ENCODE measurements at regions not wholly inside any gene's neighbourhood (a gene's known extent, or its start where the extent isn't known, plus 50 kb on each side); places are given as distances from the start of the nearest gene placed in this dataset.

DNA sequence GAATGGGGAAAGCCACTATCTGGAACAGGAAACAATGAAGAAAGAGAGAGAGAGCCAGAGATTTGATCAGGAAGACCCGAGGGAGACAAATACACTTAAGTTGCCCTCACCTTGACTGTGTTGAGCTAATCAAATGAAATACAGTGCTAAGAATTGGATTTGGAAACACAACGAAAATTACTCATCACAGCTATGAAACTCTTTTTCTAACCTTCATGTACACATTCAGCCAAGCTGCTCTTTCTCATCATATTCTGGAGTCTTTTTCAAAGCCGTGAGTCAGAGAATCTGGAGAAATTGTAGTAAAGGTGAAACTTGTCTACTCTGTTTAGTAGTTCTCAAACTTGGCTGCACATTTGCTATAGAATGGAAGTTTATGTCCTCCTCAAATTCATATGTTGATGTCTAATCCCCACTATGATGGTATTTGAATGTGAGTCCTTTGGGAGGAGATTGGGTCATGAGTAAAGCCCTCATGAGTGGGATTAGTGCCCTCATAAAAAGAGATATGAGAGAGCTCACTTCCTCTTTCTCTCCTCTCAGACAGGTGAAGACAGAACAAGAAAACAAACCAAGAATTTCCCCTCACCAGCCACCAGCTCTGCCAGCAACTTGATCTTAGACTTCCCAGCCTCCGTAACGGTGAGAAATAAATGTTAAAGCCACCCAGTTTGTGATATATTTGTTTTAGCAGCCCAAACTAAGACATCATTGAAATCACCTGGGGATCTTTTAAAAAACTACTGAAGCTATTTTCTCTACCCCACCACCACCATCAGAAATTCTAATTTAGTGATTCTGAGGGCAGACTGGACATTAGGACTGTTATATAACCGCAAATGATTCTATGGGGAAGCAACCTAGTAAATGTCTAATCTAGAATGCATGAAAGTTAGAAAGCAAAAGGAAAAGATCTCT, 143.6 kb upstream of the GRM7 start:
- Histone ChIP-seq H2AFZ (ENCODE audit: insufficient read depth, low read depth, low read length, poor library complexity, severe bottlenecking) (no peak overlapping the region), H3K4me3 (replicated peaks in 1 of 3; ENCODE audit: low read depth in 2 of 3, low read length in 3 of 3) (no peak overlapping the region), H3K9me3 (replicated peaks in 1 of 2; ENCODE audit: control insufficient read depth in 1 of 2, insufficient read depth in 1 of 2, low read length in 2 of 2) (peaks cover 0 to 3% of the 10 kb centered on the region in 2 donors), H3K27ac (ENCODE audit: low read depth in 1 of 2, low read length in 2 of 2) (no peak overlapping the region), H4K20me1 (ENCODE audit: insufficient read depth, low read length) (no peaks in the 10 kb centered on the region), H3K4me1 (ENCODE audit: control insufficient read depth in 1 of 2, insufficient read depth in 2 of 2, low read length in 2 of 2) (no peaks in the 10 kb centered on the region), H3K79me2 (ENCODE audit: insufficient read depth, low read length) (no peaks in the 10 kb centered on the region), H3K4me2 (replicated peaks; ENCODE audit: extremely low read depth, low read length, poor library complexity, severe bottlenecking) (no peak overlapping the region), H3K36me3 (replicated peaks in 1 of 2; ENCODE audit: control insufficient read depth in 1 of 2, insufficient read depth in 2 of 2, low read length in 2 of 2) (no peaks in the 10 kb centered on the region), H3K9ac (ENCODE audit: insufficient read depth, low read length, poor library complexity, severe bottlenecking) (no peak overlapping the region), H3K27me3 (ENCODE audit: control insufficient read depth in 2 of 2, insufficient read depth in 2 of 2, low read length in 2 of 2) (no peaks in the 10 kb centered on the region)
- Mint-ChIP-seq H3K9me3 (peaks cover 0 to 12% (median 6%) of the 10 kb centered on the region in 7 donors), H3K4me3 (no peak overlapping the region), H3K36me3 (no peaks in the 10 kb centered on the region), H3K27me3 (ENCODE audit: low read depth in 3 of 3) (no peaks in the 10 kb centered on the region), H3K27ac (peak overlapping the region in 1 of 7 donors; percentile 51), H3K4me1 (no peaks in the 10 kb centered on the region)
- no peak for DNase-seq
- TF ChIP-seq, protein P1, sequence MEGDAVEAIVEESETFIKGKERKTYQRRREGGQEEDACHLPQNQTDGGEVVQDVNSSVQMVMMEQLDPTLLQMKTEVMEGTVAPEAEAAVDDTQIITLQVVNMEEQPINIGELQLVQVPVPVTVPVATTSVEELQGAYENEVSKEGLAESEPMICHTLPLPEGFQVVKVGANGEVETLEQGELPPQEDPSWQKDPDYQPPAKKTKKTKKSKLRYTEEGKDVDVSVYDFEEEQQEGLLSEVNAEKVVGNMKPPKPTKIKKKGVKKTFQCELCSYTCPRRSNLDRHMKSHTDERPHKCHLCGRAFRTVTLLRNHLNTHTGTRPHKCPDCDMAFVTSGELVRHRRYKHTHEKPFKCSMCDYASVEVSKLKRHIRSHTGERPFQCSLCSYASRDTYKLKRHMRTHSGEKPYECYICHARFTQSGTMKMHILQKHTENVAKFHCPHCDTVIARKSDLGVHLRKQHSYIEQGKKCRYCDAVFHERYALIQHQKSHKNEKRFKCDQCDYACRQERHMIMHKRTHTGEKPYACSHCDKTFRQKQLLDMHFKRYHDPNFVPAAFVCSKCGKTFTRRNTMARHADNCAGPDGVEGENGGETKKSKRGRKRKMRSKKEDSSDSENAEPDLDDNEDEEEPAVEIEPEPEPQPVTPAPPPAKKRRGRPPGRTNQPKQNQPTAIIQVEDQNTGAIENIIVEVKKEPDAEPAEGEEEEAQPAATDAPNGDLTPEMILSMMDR (IDR thresholded peaks at IDR 0.05) = no peak
- intact Hi-C loops (cut with micrococcal nuclease) = no loop called here
- no CpG with 5 or more reads among the region's 6 CpGs for WGBS (ENCODE audit: insufficient coverage)

DNA sequence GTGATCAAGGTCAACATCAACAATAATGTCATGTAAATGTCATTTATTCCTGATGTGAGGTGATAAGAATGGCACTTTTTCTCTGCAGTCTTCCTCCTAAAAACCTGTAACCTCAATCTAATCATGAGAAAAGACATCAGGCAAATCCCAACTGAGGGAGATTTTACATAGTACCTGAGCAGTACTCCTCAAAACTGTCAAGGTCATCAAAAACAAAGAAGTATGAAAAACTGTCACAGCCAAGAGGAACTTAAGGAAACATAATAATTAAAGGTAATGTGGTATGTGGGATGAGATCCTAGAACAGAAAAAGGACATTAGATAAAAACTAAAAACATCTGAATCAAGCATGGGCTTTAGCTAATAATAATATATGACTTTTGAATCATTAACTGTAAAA, 140.9 kb upstream of the GRM7 start:
- no peak overlapping the region for H2AFZ ChIP-seq (ENCODE audit: insufficient read depth, low read depth, low read length, poor library complexity, severe bottlenecking)
- Mint-ChIP-seq H3K36me3 (no peaks in the 10 kb centered on the region), H3K9me3 (peaks cover 0 to 9% (median 6%) of the 10 kb centered on the region in 7 donors), H3K27me3 (ENCODE audit: low read depth in 3 of 3) (no peaks in the 10 kb centered on the region), H3K4me3 (no peak overlapping the region), H3K27ac (no peak overlapping the region), H3K4me1 (no peaks in the 10 kb centered on the region)
- intact Hi-C loops (cut with micrococcal nuclease) = no loop called here
- H3K27ac ChIP-seq (ENCODE audit: low read depth in 1 of 2, low read length in 2 of 2) = no peak overlapping the region
- no peak overlapping the region for H3K4me3 ChIP-seq (replicated peaks in 1 of 3; ENCODE audit: low read depth in 2 of 3, low read length in 3 of 3)
- no peaks in the 10 kb centered on the region for H3K27me3 ChIP-seq (ENCODE audit: control insufficient read depth in 2 of 2, insufficient read depth in 2 of 2, low read length in 2 of 2)
- H3K79me2 ChIP-seq (ENCODE audit: insufficient read depth, low read length) = no peaks in the 10 kb centered on the region
- no peaks in the 10 kb centered on the region for H4K20me1 ChIP-seq (ENCODE audit: insufficient read depth, low read length)
- TF ChIP-seq, protein P1 (IDR thresholded peaks at IDR 0.05) = no peak
- no peaks in the 10 kb centered on the region for H3K4me1 ChIP-seq (ENCODE audit: control insufficient read depth in 1 of 2, insufficient read depth in 2 of 2, low read length in 2 of 2)
- no peak overlapping the region for H3K9ac ChIP-seq (ENCODE audit: insufficient read depth, low read length, poor library complexity, severe bottlenecking)
- DNase-seq = no peak
- H3K4me2 ChIP-seq (replicated peaks; ENCODE audit: extremely low read depth, low read length, poor library complexity, severe bottlenecking) = no peak overlapping the region
- peaks cover 0 to 3% of the 10 kb centered on the region in 2 donors for H3K9me3 ChIP-seq (replicated peaks in 1 of 2; ENCODE audit: control insufficient read depth in 1 of 2, insufficient read depth in 1 of 2, low read length in 2 of 2)
- no peaks in the 10 kb centered on the region for H3K36me3 ChIP-seq (replicated peaks in 1 of 2; ENCODE audit: control insufficient read depth in 1 of 2, insufficient read depth in 2 of 2, low read length in 2 of 2)
